Left ventricle myocardium inferior (tissue), 1 donor: ENCODE measurements at regions not wholly inside any gene's neighbourhood (a gene's known extent, or its start where the extent isn't known, plus 50 kb on each side); places are given as distances from the start of the nearest gene placed in this dataset.
A peak's percentile ranks its signal among the peaks of the same experiment; 100 is the strongest.

Source experiments
- DNase-seq: peaks from one replicate; pipeline ENCODE4 v3.0.0-alpha.2; 2020
- H3K27ac ChIP-seq: fragments of 200-600 bp; replicated peaks from 2 replicates; pipeline ENCODE4 v1.8.0; 2021
- H3K27me3 ChIP-seq: fragments of 200-600 bp; 2 replicates; pipeline ENCODE4 v1.8.0; 2021; ENCODE audit warnings: low read depth
- H3K36me3 ChIP-seq: fragments of 200-600 bp; 2 replicates; pipeline ENCODE4 v1.8.0; 2021
- H3K4me1 ChIP-seq: fragments of 200-600 bp; 2 replicates; pipeline ENCODE4 v1.8.0; 2021
- H3K4me3 ChIP-seq: fragments of 200-600 bp; 2 replicates; pipeline ENCODE4 v1.8.0; 2021; ENCODE audit warnings: mild to moderate bottlenecking, moderate library complexity
- H3K9me3 ChIP-seq: fragments of 200-600 bp; replicated peaks from 2 replicates; pipeline ENCODE4 v1.8.0; 2021
- intact Hi-C: fragments of 100-400 bp; cut with micrococcal nuclease; formaldehyde crosslinking; loops from one replicate; pipeline ENCODE4 v1.11.0; 2022
- TF ChIP-seq, protein P1 (sequence below): fragments of 200-600 bp; IDR thresholded peaks from 2 replicates; pipeline ENCODE4 v1.8.0; 2021; ENCODE audit warnings: antibody characterized with exemption, mild to moderate bottlenecking, borderline replicate concordance
- donor health status: DM: no; HTN: yes; CAD: no; lungs with severe emphysema.

GRCh38 chr4:18388039-18388438, 366.5 kb upstream of the LCORL start:
- no peaks in the 10 kb centered on the region for H3K36me3 ChIP-seq
- DNase-seq, result no peak
- intact Hi-C loops, result no loop called here

GRCh38 chr4:18381186-18381585, 359.6 kb upstream of the LCORL start:
- Histone ChIP-seq H3K4me3 (no peak overlapping the region), H3K27ac (no peak overlapping the region), H3K27me3 (no peaks in the 10 kb centered on the region), H3K36me3 (no peaks in the 10 kb centered on the region), H3K9me3 (peaks cover 16% of the 10 kb centered on the region), H3K4me1 (no peaks in the 10 kb centered on the region)
- TF ChIP-seq, protein P1, sequence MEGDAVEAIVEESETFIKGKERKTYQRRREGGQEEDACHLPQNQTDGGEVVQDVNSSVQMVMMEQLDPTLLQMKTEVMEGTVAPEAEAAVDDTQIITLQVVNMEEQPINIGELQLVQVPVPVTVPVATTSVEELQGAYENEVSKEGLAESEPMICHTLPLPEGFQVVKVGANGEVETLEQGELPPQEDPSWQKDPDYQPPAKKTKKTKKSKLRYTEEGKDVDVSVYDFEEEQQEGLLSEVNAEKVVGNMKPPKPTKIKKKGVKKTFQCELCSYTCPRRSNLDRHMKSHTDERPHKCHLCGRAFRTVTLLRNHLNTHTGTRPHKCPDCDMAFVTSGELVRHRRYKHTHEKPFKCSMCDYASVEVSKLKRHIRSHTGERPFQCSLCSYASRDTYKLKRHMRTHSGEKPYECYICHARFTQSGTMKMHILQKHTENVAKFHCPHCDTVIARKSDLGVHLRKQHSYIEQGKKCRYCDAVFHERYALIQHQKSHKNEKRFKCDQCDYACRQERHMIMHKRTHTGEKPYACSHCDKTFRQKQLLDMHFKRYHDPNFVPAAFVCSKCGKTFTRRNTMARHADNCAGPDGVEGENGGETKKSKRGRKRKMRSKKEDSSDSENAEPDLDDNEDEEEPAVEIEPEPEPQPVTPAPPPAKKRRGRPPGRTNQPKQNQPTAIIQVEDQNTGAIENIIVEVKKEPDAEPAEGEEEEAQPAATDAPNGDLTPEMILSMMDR, result no peak
- intact Hi-C loops, result no loop called here
- DNase-seq, result no peak

More at GRCh38 chr4:18388039-18388438, 366.5 kb upstream of the LCORL start:
- no peaks in the 10 kb centered on the region for H3K27me3 ChIP-seq
- no peaks in the 10 kb centered on the region for H3K4me1 ChIP-seq
- H3K4me3 ChIP-seq, result no peak overlapping the region
- TF ChIP-seq, protein P1, result no peak
- peaks cover 16% of the 10 kb centered on the region for H3K9me3 ChIP-seq
- H3K27ac ChIP-seq, result no peak overlapping the region

- Histone ChIP-seq H3K4me3 (no peak overlapping the region), H3K27ac (no peak overlapping the region), H3K4me1 (no peaks in the 10 kb centered on the region), H3K9me3 (peaks cover 5% of the 10 kb centered on the region), H3K27me3 (no peaks in the 10 kb centered on the region), H3K36me3 (no peaks in the 10 kb centered on the region)
- intact Hi-C loops, result loop anchor here (10.0 kb wide), 1 partner anchor 545 kb away; no protein-coding TSS in a partner anchor
- DNase-seq, result no peak
- TF ChIP-seq, protein P1, result no peak
These were observed 348.0 kb upstream of the LCORL start for GRCh38 chr4:18369561-18369960.

DNA sequence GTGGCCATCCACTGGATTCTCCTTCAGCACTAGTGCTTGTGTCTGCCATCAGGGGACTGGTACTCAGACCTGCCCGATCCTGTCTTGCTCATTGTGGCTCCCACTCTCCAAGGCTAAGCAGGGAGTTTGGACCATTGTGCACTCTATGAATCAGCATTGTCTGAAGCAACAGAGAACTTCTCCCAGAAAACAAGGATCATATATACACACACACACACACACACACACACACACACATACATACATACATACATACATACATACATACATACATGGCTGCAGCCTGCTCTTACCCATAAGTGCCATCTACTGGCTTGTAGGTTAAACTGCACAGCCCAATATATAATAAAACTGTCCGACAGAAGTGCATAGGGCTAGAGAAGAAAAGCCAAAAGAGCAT, 345.3 kb upstream of the LCORL start:
- H3K9me3 ChIP-seq, result peaks cover under 1% of the 10 kb centered on the region
- no peaks in the 10 kb centered on the region for H3K36me3 ChIP-seq
- no peaks in the 10 kb centered on the region for H3K4me1 ChIP-seq
- no peak for DNase-seq
- intact Hi-C loops, result loop anchor here (10.0 kb wide), 1 partner anchor 542 kb away; no protein-coding TSS in a partner anchor
- TF ChIP-seq, protein P1, result peak; percentile 53
- no peak overlapping the region for H3K27ac ChIP-seq
- H3K4me3 ChIP-seq, result no peak overlapping the region
- no peaks in the 10 kb centered on the region for H3K27me3 ChIP-seq

DNA sequence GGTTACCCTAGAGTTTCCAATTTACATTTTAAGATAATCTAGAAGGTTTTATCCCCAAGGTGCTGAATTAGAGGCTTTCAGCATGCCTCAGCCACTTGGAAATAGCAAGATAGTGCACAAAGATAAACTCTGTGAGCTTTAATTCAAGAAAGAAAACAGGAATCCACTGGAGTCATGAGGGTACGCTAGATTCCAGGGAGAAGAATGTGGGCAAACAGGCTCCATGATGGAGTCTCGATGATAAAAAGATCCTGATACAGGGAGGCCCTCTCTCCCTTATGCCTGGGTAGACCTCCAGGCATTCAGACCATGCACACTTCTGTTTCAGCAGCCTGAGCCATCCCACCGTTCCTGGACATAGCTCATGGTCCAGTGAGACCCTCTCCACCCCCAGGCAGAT, 344.6 kb upstream of the LCORL start:
- Histone ChIP-seq H3K4me3 (no peak overlapping the region), H3K27ac (no peak overlapping the region), H3K27me3 (no peaks in the 10 kb centered on the region), H3K36me3 (no peaks in the 10 kb centered on the region), H3K9me3 (no peaks in the 10 kb centered on the region), H3K4me1 (no peaks in the 10 kb centered on the region)
- TF ChIP-seq, protein P1, result no peak
- DNase-seq, result no peak
- intact Hi-C loops, result loop anchor here (10.0 kb wide), 1 partner anchor 541 kb away; no protein-coding TSS in a partner anchor
